Mesenchymal stem cell (in vitro differentiated cells and primary cell): ENCODE measurements at regions not wholly inside any gene's neighbourhood (a gene's known extent, or its start where the extent isn't known, plus 50 kb on each side); places are given as distances from the start of the nearest gene placed in this dataset.
A peak's percentile ranks its signal among the peaks of the same experiment; 100 is the strongest.

Experiments
- DNase-seq: peaks from one replicate; pipeline ENCODE4 v3.0.0-alpha.2; 2013
- H2AFZ ChIP-seq: one replicate; pipeline ENCODE4 v1.6.1; 2013; ENCODE audit warnings: low read depth, mild to moderate bottlenecking, control low read depth, inconsistent platforms, low read length, moderate library complexity
- H2AK5ac ChIP-seq: 2 replicates; pipeline ENCODE4 v1.6.1; 2013; ENCODE audit warnings: low read length, moderate library complexity, mild to moderate bottlenecking, inconsistent platforms; ENCODE audit not compliant: severe bottlenecking
- H2BK120ac ChIP-seq: one replicate; pipeline ENCODE4 v1.6.1; 2013; ENCODE audit warnings: low read depth, mild to moderate bottlenecking, inconsistent platforms, low read length, moderate library complexity
- H2BK12ac ChIP-seq, 2 experiments: one replicate each; pipeline ENCODE4 v1.6.1; 2013; ENCODE audit warnings: inconsistent platforms in 2 of 2, low read length in 2 of 2, mild to moderate bottlenecking in 2 of 2, moderate library complexity in 2 of 2, control low read depth in 1 of 2
- H2BK15ac ChIP-seq: one replicate; pipeline ENCODE4 v1.6.1; 2013; ENCODE audit warnings: mild to moderate bottlenecking, low read depth, inconsistent platforms; ENCODE audit not compliant: poor library complexity, severe bottlenecking
- H2BK5ac ChIP-seq: 2 replicates; pipeline ENCODE4 v1.6.1; 2013; ENCODE audit warnings: low read depth, mild to moderate bottlenecking, low read length, control low read depth, inconsistent platforms; ENCODE audit not compliant: poor library complexity, severe bottlenecking
- H3K14ac ChIP-seq, 2 experiments: one replicate each; pipeline ENCODE4 v1.6.1; 2013; ENCODE audit warnings: inconsistent platforms in 2 of 2, low read length in 2 of 2, control low read depth in 1 of 2, mild to moderate bottlenecking in 1 of 2, moderate library complexity in 1 of 2
- H3K18ac ChIP-seq, 2 experiments: one replicate each; pipeline ENCODE4 v1.6.1; 2013; ENCODE audit warnings: inconsistent platforms in 2 of 2, low read length in 2 of 2, control low read depth in 1 of 2, low read depth in 1 of 2, mild to moderate bottlenecking in 1 of 2
- H3K23ac ChIP-seq, 2 experiments: one replicate each; pipeline ENCODE4 v1.6.1; 2013; ENCODE audit warnings: inconsistent platforms in 2 of 2, low read length in 2 of 2, mild to moderate bottlenecking in 2 of 2, moderate library complexity in 2 of 2, control low read depth in 1 of 2
- H3K27ac ChIP-seq: 2 replicates; pipeline ENCODE4 v1.5.1; 2013; ENCODE audit warnings: mild to moderate bottlenecking, moderate library complexity, low read length, control low read depth, inconsistent platforms; ENCODE audit not compliant: poor library complexity, severe bottlenecking
- H3K27me3 ChIP-seq, 2 experiments: 2 replicates each; pipeline versions ENCODE4 v1.6.1 to v1.7.0; 2013; ENCODE audit warnings: low read length in 2 of 2, mild to moderate bottlenecking in 2 of 2, moderate library complexity in 2 of 2, control low read depth in 1 of 2, inconsistent platforms in 1 of 2; ENCODE audit not compliant: control insufficient read depth in 1 of 2, insufficient read depth in 1 of 2
- H3K36me3 ChIP-seq, 2 experiments: 2 replicates each; pipeline versions ENCODE4 v1.6.1 to v1.7.0; 2013; ENCODE audit warnings: low read length in 2 of 2, control low read depth in 1 of 2, inconsistent platforms in 1 of 2, low read depth in 1 of 2, mild to moderate bottlenecking in 1 of 2; ENCODE audit not compliant: insufficient read depth in 2 of 2, control insufficient read depth in 1 of 2
- H3K4ac ChIP-seq, 2 experiments: one replicate each; pipeline ENCODE4 v1.6.1; 2013; ENCODE audit warnings: inconsistent platforms in 2 of 2, low read length in 2 of 2, mild to moderate bottlenecking in 2 of 2, moderate library complexity in 2 of 2, control low read depth in 1 of 2, low read depth in 1 of 2
- H3K4me1 ChIP-seq: 2 replicates; pipeline ENCODE4 v1.6.1; 2013; ENCODE audit warnings: low read depth, low read length, control low read depth; ENCODE audit not compliant: control insufficient read depth, insufficient read depth
- H3K4me2 ChIP-seq: 2 replicates; pipeline ENCODE4 v1.6.1; 2013; ENCODE audit warnings: low read length, mild to moderate bottlenecking, inconsistent platforms; ENCODE audit not compliant: poor library complexity, severe bottlenecking
- H3K4me3 ChIP-seq, 2 experiments: 2 replicates each; pipeline versions ENCODE4 v1.5.1 to v1.7.0; 2013; ENCODE audit warnings: low read length in 2 of 2, mild to moderate bottlenecking in 2 of 2, control low read depth in 1 of 2, low read depth in 1 of 2; ENCODE audit not compliant: insufficient read depth in 1 of 2
- H3K79me1 ChIP-seq: replicated peaks from 2 replicates; pipeline ENCODE4 v1.6.1; 2013; ENCODE audit warnings: mild to moderate bottlenecking, control low read depth, low read length, inconsistent platforms; ENCODE audit not compliant: poor library complexity, severe bottlenecking
- H3K9ac ChIP-seq: 2 replicates; pipeline ENCODE4 v1.7.0; 2013; ENCODE audit warnings: mild to moderate bottlenecking, low read length, moderate library complexity
- H3K9me3 ChIP-seq: 2 replicates; pipeline ENCODE4 v1.7.0; 2013; ENCODE audit warnings: mild to moderate bottlenecking, low read length; ENCODE audit not compliant: control insufficient read depth
- H4K8ac ChIP-seq: one replicate; pipeline ENCODE4 v1.6.1; 2013; ENCODE audit warnings: inconsistent platforms, mild to moderate bottlenecking, low read length, moderate library complexity
- H4K91ac ChIP-seq: one replicate; pipeline ENCODE4 v1.6.1; 2013; ENCODE audit warnings: mild to moderate bottlenecking, low read length, inconsistent platforms
- WGBS: methylation state at CpG from one replicate; pipeline ENCODE4 v1.1.7; 2013; ENCODE audit warnings: mixed read lengths; 5-methylcytosine and 5-hydroxymethylcytosine counted together

- no peaks in the 10 kb centered on the region for H3K79me1 ChIP-seq
- no peak for DNase-seq
- 100% methylated on average over 3 of the region's 3 CpGs for WGBS
- no peak overlapping the region for H2BK120ac ChIP-seq
- no peak overlapping the region for H2AK5ac ChIP-seq
- H3K9me3 ChIP-seq: peaks cover 8% of the 10 kb centered on the region
- H3K4me2 ChIP-seq: no peak overlapping the region
- no peaks in the 10 kb centered on the region for H3K36me3 ChIP-seq
- H3K18ac ChIP-seq: no peak overlapping the region
- peak overlapping the region; percentile 71 for H3K9ac ChIP-seq
- no peak overlapping the region for H2BK5ac ChIP-seq
- H3K14ac ChIP-seq: no peak overlapping the region
- H3K27me3 ChIP-seq: no peaks in the 10 kb centered on the region
- no peak overlapping the region for H3K27ac ChIP-seq
- H2BK15ac ChIP-seq: no peak overlapping the region
- H2BK12ac ChIP-seq: no peak overlapping the region
- peaks cover 2% of the 10 kb centered on the region for H3K4me1 ChIP-seq
- H3K4me3 ChIP-seq: no peak overlapping the region
- no peak overlapping the region for H3K23ac ChIP-seq
- H2AFZ ChIP-seq: no peak overlapping the region
- no peak overlapping the region for H4K91ac ChIP-seq
- no peak overlapping the region for H4K8ac ChIP-seq
- H3K4ac ChIP-seq: no peak overlapping the region
Measured at GRCh38 chr1:219792337-219793021, 135.9 kb downstream of the SLC30A10 start.

- H3K27me3 ChIP-seq: no peaks in the 10 kb centered on the region
- no peak overlapping the region for H2BK12ac ChIP-seq
- no peak overlapping the region for H3K18ac ChIP-seq
- H3K36me3 ChIP-seq: no peaks in the 10 kb centered on the region
- WGBS: 86% methylated on average over 1 of the region's 2 CpGs
- no peak overlapping the region for H3K14ac ChIP-seq
- no peak overlapping the region for H3K4me3 ChIP-seq
- H2BK120ac ChIP-seq: no peak overlapping the region
- H2AFZ ChIP-seq: no peak overlapping the region
- H3K23ac ChIP-seq: no peak overlapping the region
- H4K8ac ChIP-seq: no peak overlapping the region
- H2BK5ac ChIP-seq: no peak overlapping the region
- peaks cover 2% of the 10 kb centered on the region for H3K4me1 ChIP-seq
- H2AK5ac ChIP-seq: no peak overlapping the region
- no peak overlapping the region for H3K4me2 ChIP-seq
- no peak overlapping the region for H3K4ac ChIP-seq
- H3K9me3 ChIP-seq: peaks cover 8% of the 10 kb centered on the region
- H3K27ac ChIP-seq: no peak overlapping the region
- no peaks in the 10 kb centered on the region for H3K79me1 ChIP-seq
- no peak overlapping the region for H4K91ac ChIP-seq
- DNase-seq: no peak
- peak overlapping the region; percentile 71 for H3K9ac ChIP-seq
- no peak overlapping the region for H2BK15ac ChIP-seq
Measured at GRCh38 chr1:219791766-219792165, 136.6 kb downstream of the SLC30A10 start.

- no peak overlapping the region for H3K4me2 ChIP-seq
- no peak overlapping the region for H3K4me3 ChIP-seq
- no peak overlapping the region for H3K4ac ChIP-seq
- H3K14ac ChIP-seq: no peak overlapping the region
- no peak overlapping the region for H2BK120ac ChIP-seq
- no peak overlapping the region for H2BK5ac ChIP-seq
- H3K9me3 ChIP-seq: peaks cover 8% of the 10 kb centered on the region
- peaks cover 2% of the 10 kb centered on the region for H3K4me1 ChIP-seq
- no peak overlapping the region for H3K27ac ChIP-seq
- no peak overlapping the region for H3K23ac ChIP-seq
- DNase-seq: no peak
- H3K79me1 ChIP-seq: no peaks in the 10 kb centered on the region
- no peak overlapping the region for H2BK15ac ChIP-seq
- no peak overlapping the region for H2AFZ ChIP-seq
- H2AK5ac ChIP-seq: no peak overlapping the region
- H4K8ac ChIP-seq: no peak overlapping the region
- no peak overlapping the region for H2BK12ac ChIP-seq
- no peaks in the 10 kb centered on the region for H3K27me3 ChIP-seq
- H3K18ac ChIP-seq: no peak overlapping the region
- no peaks in the 10 kb centered on the region for H3K36me3 ChIP-seq
- H4K91ac ChIP-seq: no peak overlapping the region
- H3K9ac ChIP-seq: peak overlapping the region; percentile 71
- 55% methylated on average over 4 of the region's 5 CpGs for WGBS
Measured at GRCh38 chr1:219790834-219791615, 137.3 kb downstream of the SLC30A10 start.

- Histone ChIP-seq H3K9me3 (peaks cover 8% of the 10 kb centered on the region), H2BK12ac (no peak overlapping the region), H2BK120ac (no peak overlapping the region), H3K4ac (no peak overlapping the region), H3K18ac (no peak overlapping the region), H3K27ac (no peak overlapping the region), H3K9ac (no peak overlapping the region), H3K36me3 (no peaks in the 10 kb centered on the region), H3K4me3 (no peak overlapping the region), H3K14ac (no peak overlapping the region), H2AK5ac (no peak overlapping the region), H2AFZ (no peak overlapping the region), H3K79me1 (no peaks in the 10 kb centered on the region), H4K8ac (no peak overlapping the region), H3K23ac (no peak overlapping the region), H3K4me2 (no peak overlapping the region), H2BK5ac (no peak overlapping the region), H3K4me1 (peaks cover 2% of the 10 kb centered on the region), H3K27me3 (no peaks in the 10 kb centered on the region), H2BK15ac (no peak overlapping the region), H4K91ac (no peak overlapping the region)
- 84% methylated on average over 4 of the region's 4 CpGs for WGBS
- DNase-seq: no peak
Measured at GRCh38 chr1:219788700-219789099, 139.7 kb downstream of the SLC30A10 start.
